Esophagus squamous epithelium (tissue), 5 donors: ENCODE measurements at regions not wholly inside any gene's neighbourhood (a gene's known extent, or its start where the extent isn't known, plus 50 kb on each side); places are given as distances from the start of the nearest gene placed in this dataset.

Experiments used
- DNase-seq: peaks from one replicate; lab custom pipeline; 2025; lab: John Stamatoyannopoulos, UW
- H3K27ac ChIP-seq, 4 donors: fragments of 200-600 bp; sonication (generic); one replicate each; pipeline ENCODE4 v1.5.1; 2016 to 2019; ENCODE audit warnings: mild to moderate bottlenecking in 1 of 4
- H3K27me3 ChIP-seq, 4 donors: fragments of 200-600 bp; sonication (generic); 1 replicate in 3 of 4; 2 replicates in 1 of 4; pipeline versions ENCODE4 v1.5.1 to v1.6.0; 2017 to 2021; ENCODE audit warnings: antibody characterized with exemption in 1 of 4
- H3K36me3 ChIP-seq, 3 donors: fragments of 200-600 bp; sonication (generic); one replicate each; pipeline ENCODE4 v1.5.1; 2016 to 2019
- H3K4me1 ChIP-seq, 3 donors: fragments of 200-600 bp; sonication (generic); one replicate each; pipeline ENCODE4 v1.5.1; 2017 to 2019
- H3K4me3 ChIP-seq, 4 donors: fragments of 200-600 bp; sonication (generic); 1 replicate in 3 of 4; 2 replicates in 1 of 4; pipeline ENCODE4 v1.5.1; 2016 to 2019; ENCODE audit warnings: mild to moderate bottlenecking in 2 of 4, moderate library complexity in 1 of 4
- H3K9me3 ChIP-seq, 3 donors: fragments of 200-600 bp; sonication (generic); one replicate each; pipeline ENCODE4 v1.5.1; 2016 to 2019
- POLR2A ChIP-seq, 4 donors: fragments of 450-650 bp; IDR thresholded peaks; one replicate each; pipeline ENCODE4 v1.6.1; 2017; ENCODE audit warnings: antibody characterized with exemption in 4 of 4, mild to moderate bottlenecking in 4 of 4, moderate library complexity in 3 of 4
- WGBS, 2 donors: methylation state at CpG; one replicate each; pipeline ENCODE4 v1.1.5; 2018; 5-methylcytosine and 5-hydroxymethylcytosine counted together
- intact Hi-C: fragments of 100-400 bp; cut with DNase I; formaldehyde crosslinking; loops from one replicate; pipeline ENCODE4 v1.15.0; 2022
- TF ChIP-seq, protein P1 (sequence below), 6 experiments: fragments of 450-650 bp in 4 of 6; fragments of 200-600 bp in 2 of 6; sonication (generic) in 2 of 6; IDR thresholded peaks; one replicate each; pipeline ENCODE4 v1.5.1; 2016 to 2019; ENCODE audit warnings: antibody characterized with exemption in 6 of 6, mild to moderate bottlenecking in 4 of 6, moderate library complexity in 4 of 6
- donor health status: DM: yes; HTN: yes; CAD: no.

DNA sequence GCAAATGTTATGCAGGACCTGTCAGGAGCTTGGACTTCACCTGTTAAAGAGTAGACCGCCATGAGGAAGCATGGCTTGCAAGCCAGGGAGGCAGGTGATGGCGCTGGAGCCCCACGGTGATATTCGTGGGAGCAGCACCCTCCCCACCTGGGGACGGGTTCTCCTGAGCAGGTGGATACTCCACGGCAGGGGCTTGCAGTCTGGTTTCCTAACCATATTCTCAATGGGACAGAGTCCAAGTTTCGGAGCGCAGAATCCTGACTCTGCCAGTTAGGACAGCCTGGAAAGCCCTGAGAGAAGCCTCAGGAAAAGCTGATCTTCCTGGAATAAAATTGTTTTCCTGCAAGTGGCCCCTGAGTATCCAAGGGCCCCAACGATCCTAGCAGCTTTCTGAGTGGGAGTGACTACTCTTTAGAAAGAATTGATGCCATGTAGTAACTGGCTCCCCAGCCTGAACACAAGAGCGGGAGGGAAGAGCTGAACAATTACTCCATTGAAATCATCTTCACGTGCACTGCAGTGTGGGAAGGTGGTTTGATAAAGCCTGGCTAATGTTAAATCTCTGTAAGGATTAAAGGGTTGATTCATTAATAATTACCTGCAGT, 146.3 kb upstream of the RAB4A start:
- no peaks in the 10 kb centered on the region for H3K9me3 ChIP-seq
- no peak overlapping the region for H3K27ac ChIP-seq
- intact Hi-C loops = no loop called here
- no peaks in the 10 kb centered on the region for H3K36me3 ChIP-seq
- no peak for DNase-seq
- H3K4me1 ChIP-seq = peaks cover 0 to 2% (median 0%) of the 10 kb centered on the region in 3 donors
- H3K27me3 ChIP-seq = no peaks in the 10 kb centered on the region
- no peak overlapping the region for H3K4me3 ChIP-seq
- 66 to 71% methylated on average over 10 to 11 of the region's 11 CpGs for WGBS, 2 donors
- no peak for TF ChIP-seq POLR2A (IDR thresholded peaks at IDR 0.05)
- TF ChIP-seq, protein P1, sequence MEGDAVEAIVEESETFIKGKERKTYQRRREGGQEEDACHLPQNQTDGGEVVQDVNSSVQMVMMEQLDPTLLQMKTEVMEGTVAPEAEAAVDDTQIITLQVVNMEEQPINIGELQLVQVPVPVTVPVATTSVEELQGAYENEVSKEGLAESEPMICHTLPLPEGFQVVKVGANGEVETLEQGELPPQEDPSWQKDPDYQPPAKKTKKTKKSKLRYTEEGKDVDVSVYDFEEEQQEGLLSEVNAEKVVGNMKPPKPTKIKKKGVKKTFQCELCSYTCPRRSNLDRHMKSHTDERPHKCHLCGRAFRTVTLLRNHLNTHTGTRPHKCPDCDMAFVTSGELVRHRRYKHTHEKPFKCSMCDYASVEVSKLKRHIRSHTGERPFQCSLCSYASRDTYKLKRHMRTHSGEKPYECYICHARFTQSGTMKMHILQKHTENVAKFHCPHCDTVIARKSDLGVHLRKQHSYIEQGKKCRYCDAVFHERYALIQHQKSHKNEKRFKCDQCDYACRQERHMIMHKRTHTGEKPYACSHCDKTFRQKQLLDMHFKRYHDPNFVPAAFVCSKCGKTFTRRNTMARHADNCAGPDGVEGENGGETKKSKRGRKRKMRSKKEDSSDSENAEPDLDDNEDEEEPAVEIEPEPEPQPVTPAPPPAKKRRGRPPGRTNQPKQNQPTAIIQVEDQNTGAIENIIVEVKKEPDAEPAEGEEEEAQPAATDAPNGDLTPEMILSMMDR (IDR thresholded peaks at IDR 0.05) = no peak

DNA sequence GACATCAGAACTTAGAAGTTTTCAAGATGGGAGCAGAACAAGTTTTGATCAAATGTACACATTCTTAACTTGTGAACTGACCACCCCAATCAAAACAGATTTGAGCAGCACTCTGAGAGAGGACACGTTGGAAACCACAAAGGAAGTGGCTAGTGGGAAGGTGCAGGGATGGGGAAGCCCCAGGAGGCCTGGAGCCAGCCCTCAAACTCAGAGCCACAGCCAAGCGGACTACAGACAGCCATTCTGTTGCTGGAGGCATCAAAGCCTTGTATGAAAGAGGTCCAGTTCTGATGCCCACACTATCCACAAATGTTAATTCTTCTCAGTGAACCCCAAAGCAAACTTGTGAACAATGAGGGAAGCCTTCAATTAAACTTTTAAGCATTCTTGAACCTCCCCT, 143.6 kb upstream of the RAB4A start:
- Histone ChIP-seq H3K4me1 (peaks cover 0 to 26% (median 3%) of the 10 kb centered on the region in 3 donors), H3K4me3 (no peak overlapping the region), H3K9me3 (no peaks in the 10 kb centered on the region), H3K27me3 (no peaks in the 10 kb centered on the region), H3K36me3 (no peaks in the 10 kb centered on the region), H3K27ac (no peak overlapping the region)
- 30 to 39% methylated on average over 2 of the region's 2 CpGs for WGBS, 2 donors
- TF ChIP-seq, protein P1 (IDR thresholded peaks at IDR 0.05) = no peak
- no peak for TF ChIP-seq POLR2A (IDR thresholded peaks at IDR 0.05)
- DNase-seq = no peak
- intact Hi-C loops = no loop called here

DNA sequence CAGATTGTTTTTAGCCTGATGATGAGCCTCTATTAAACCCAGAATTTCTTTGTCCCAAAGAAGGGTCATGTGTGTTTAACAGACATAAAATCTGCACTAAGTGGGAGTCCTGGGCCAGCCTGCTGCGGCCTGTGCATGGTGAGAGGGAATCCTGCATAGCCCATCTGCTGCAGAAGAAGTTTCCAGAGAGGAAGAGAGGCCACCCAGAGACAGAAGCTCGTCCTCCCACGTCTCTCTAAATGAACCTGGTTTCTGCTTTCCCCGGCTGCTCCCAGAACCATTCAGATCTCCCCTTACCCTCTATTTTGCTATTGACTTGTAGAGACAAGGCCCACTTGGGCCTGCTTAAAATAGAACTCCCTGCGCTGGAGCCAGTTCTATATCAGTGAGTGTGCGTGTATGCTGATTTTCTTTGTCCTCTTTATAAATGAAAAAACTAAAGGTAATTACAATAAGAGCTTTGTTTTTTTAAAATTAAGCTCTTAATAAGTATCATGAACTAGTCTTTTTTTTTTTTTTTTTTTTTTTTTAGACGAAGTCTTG, 142.8 kb upstream of the RAB4A start:
- intact Hi-C loops = no loop called here
- no peak for DNase-seq
- no peak overlapping the region for H3K4me3 ChIP-seq
- TF ChIP-seq, protein P1 (IDR thresholded peaks at IDR 0.05) = no peak
- no peak for TF ChIP-seq POLR2A (IDR thresholded peaks at IDR 0.05)
- no peaks in the 10 kb centered on the region for H3K36me3 ChIP-seq
- H3K27me3 ChIP-seq = no peaks in the 10 kb centered on the region
- peaks cover 0 to 26% (median 3%) of the 10 kb centered on the region in 3 donors for H3K4me1 ChIP-seq
- 80 to 87% methylated on average over 7 of the region's 7 CpGs for WGBS, 2 donors
- no peaks in the 10 kb centered on the region for H3K9me3 ChIP-seq
- no peak overlapping the region for H3K27ac ChIP-seq

- Histone ChIP-seq H3K4me3 (no peak overlapping the region), H3K27ac (no peak overlapping the region), H3K27me3 (no peaks in the 10 kb centered on the region), H3K36me3 (no peaks in the 10 kb centered on the region), H3K9me3 (peaks cover 0 to under 1% (median 0%) of the 10 kb centered on the region in 3 donors), H3K4me1 (peaks cover 0 to 26% (median 3%) of the 10 kb centered on the region in 3 donors)
- DNase-seq = no peak
- TF ChIP-seq, protein P1 (IDR thresholded peaks at IDR 0.05) = no peak
- no peak for TF ChIP-seq POLR2A (IDR thresholded peaks at IDR 0.05)
- intact Hi-C loops = no loop called here
- WGBS, 2 donors = 87 to 90% methylated on average over 7 to 10 of the region's 17 CpGs
Measured at GRCh38 chr1:229129301-229130027, 141.4 kb upstream of the RAB4A start.
